ENCODE measurements at regions not wholly inside any gene's neighbourhood (a gene's known extent, or its start where the extent isn't known, plus 50 kb on each side); places are given as distances from the start of the nearest gene placed in this dataset.
"Not testable (repeated sequence)": the region's sequence is repeated elsewhere in the genome, so short reads cannot be mapped to it uniquely, and the experiment has no call there.

- TF ChIP-seq CTCF (IDR thresholded peaks at IDR 0.05; ENCODE audit: low read depth, low read length); EZH2phosphoT487 (IDR thresholded peaks at IDR 0.05; ENCODE audit: low read depth): not testable (repeated sequence)
Measured at GRCh38 chr17:27962581-27962980, 69.4 kb upstream of the LYRM9 start.
